HepG2 (cell line): ENCODE measurements at regions not wholly inside any gene's neighbourhood (a gene's known extent, or its start where the extent isn't known, plus 50 kb on each side); places are given as distances from the start of the nearest gene placed in this dataset.

Source experiments
- ARID2 ChIP-seq: sonication (generic); formaldehyde crosslinking; IDR thresholded peaks from 2 replicates; pipeline ENCODE4 v1.8.1; 2022; ENCODE audit warnings: mild to moderate bottlenecking, missing genetic modification reagents, borderline replicate concordance
- BCL6 ChIP-seq: IDR thresholded peaks from 2 replicates; pipeline ENCODE4 v1.6.1; 2016; ENCODE audit warnings: missing genetic modification reagents, missing compliant biosample characterization
- GFI1 ChIP-seq: sonication (generic); formaldehyde crosslinking; IDR thresholded peaks from 2 replicates; pipeline ENCODE4 v1.5.0; 2020; ENCODE audit warnings: missing genetic modification reagents, mild to moderate bottlenecking, borderline replicate concordance
- KDM6A ChIP-seq: IDR thresholded peaks from 2 replicates; pipeline ENCODE4 v1.6.1; 2016; ENCODE audit warnings: low read depth
- NCOR1 ChIP-seq: fragments of 200-600 bp; sonication (generic); IDR thresholded peaks from 2 replicates; pipeline ENCODE4 v1.7.0; 2017; ENCODE audit warnings: antibody characterized with exemption, low read length, borderline replicate concordance
- TCF12 ChIP-seq, 2 experiments: fragments of 450-650 bp in 1 of 2; sonication (generic) in 1 of 2; formaldehyde crosslinking in 1 of 2; IDR thresholded peaks; 2 replicates each; pipeline versions ENCODE4 v1.6.1 to v1.8.0; 2017 to 2022; ENCODE audit warnings: antibody characterized with exemption in 1 of 2, mild to moderate bottlenecking in 1 of 2, missing genetic modification reagents in 1 of 2, moderate library complexity in 1 of 2
- ZFP1 ChIP-seq: IDR thresholded peaks from 2 replicates; pipeline ENCODE4 v1.6.1; 2016
- ZNF138 ChIP-seq: sonication (generic); formaldehyde crosslinking; IDR thresholded peaks from 2 replicates; pipeline ENCODE4 v1.5.0; 2020; ENCODE audit warnings: mild to moderate bottlenecking, low read depth, missing genetic modification reagents
- ZNF30 ChIP-seq: sonication (generic); formaldehyde crosslinking; IDR thresholded peaks from 2 replicates; pipeline ENCODE4 v1.5.0; 2020; ENCODE audit warnings: mild to moderate bottlenecking, missing genetic modification reagents
- ZNF329 ChIP-seq: sonication (generic); formaldehyde crosslinking; IDR thresholded peaks from 2 replicates; pipeline ENCODE4 v1.9.0; 2021; ENCODE audit warnings: low read depth, mild to moderate bottlenecking, missing genetic modification reagents
- ZNF350 ChIP-seq: sonication (generic); formaldehyde crosslinking; IDR thresholded peaks from 2 replicates; pipeline ENCODE4 v1.4.0; 2020; ENCODE audit warnings: mild to moderate bottlenecking, low read depth, missing genetic modification reagents, borderline replicate concordance
- ZNF468 ChIP-seq: sonication (generic); formaldehyde crosslinking; IDR thresholded peaks from 2 replicates; pipeline ENCODE4 v1.8.0; 2022; ENCODE audit warnings: mild to moderate bottlenecking, moderate library complexity, missing genetic modification reagents
- ZNF546 ChIP-seq: sonication (generic); formaldehyde crosslinking; conservative IDR thresholded peaks from 2 replicates; pipeline ENCODE4 v1.8.1; 2023; ENCODE audit warnings: mild to moderate bottlenecking, missing genetic modification reagents
- ZNF644 ChIP-seq: IDR thresholded peaks from 2 replicates; pipeline ENCODE4 v1.6.1; 2016; ENCODE audit warnings: low read depth
- ZNF747 ChIP-seq: sonication (generic); formaldehyde crosslinking; IDR thresholded peaks from 2 replicates; pipeline ENCODE4 v1.8.1; 2023; ENCODE audit warnings: missing genetic modification reagents, mild to moderate bottlenecking, borderline replicate concordance
- ZNF883 ChIP-seq: sonication (generic); formaldehyde crosslinking; IDR thresholded peaks from 2 replicates; pipeline ENCODE4 v1.5.1; 2020; ENCODE audit warnings: mild to moderate bottlenecking, missing genetic modification reagents; ENCODE audit errors: not compliant biosample characterization
- ZSCAN9 ChIP-seq: IDR thresholded peaks from 2 replicates; pipeline ENCODE4 v1.6.1; 2016; ENCODE audit warnings: borderline replicate concordance
- TF ChIP-seq, protein P1 (sequence below): sonication (generic); formaldehyde crosslinking; IDR thresholded peaks from 2 replicates; pipeline ENCODE4 v1.8.1; 2023; ENCODE audit warnings: mild to moderate bottlenecking, missing genetic modification reagents
- TF ChIP-seq, protein P2 (sequence below): sonication (generic); formaldehyde crosslinking; conservative IDR thresholded peaks from 2 replicates; pipeline ENCODE4 v1.5.0; 2020; ENCODE audit warnings: missing genetic modification reagents
- TF ChIP-seq, protein P3 (sequence below): sonication (generic); formaldehyde crosslinking; IDR thresholded peaks from 2 replicates; pipeline ENCODE4 v1.5.1; 2020; ENCODE audit warnings: missing genetic modification reagents, mild to moderate bottlenecking, borderline replicate concordance
- TF ChIP-seq, protein P4 (sequence below): sonication (generic); formaldehyde crosslinking; IDR thresholded peaks from 2 replicates; pipeline ENCODE4 v1.5.1; 2020; ENCODE audit warnings: mild to moderate bottlenecking, missing genetic modification reagents
- TF ChIP-seq, protein P5 (sequence below): IDR thresholded peaks from 2 replicates; pipeline ENCODE4 v1.6.1; 2016; ENCODE audit warnings: low read depth

DNA sequence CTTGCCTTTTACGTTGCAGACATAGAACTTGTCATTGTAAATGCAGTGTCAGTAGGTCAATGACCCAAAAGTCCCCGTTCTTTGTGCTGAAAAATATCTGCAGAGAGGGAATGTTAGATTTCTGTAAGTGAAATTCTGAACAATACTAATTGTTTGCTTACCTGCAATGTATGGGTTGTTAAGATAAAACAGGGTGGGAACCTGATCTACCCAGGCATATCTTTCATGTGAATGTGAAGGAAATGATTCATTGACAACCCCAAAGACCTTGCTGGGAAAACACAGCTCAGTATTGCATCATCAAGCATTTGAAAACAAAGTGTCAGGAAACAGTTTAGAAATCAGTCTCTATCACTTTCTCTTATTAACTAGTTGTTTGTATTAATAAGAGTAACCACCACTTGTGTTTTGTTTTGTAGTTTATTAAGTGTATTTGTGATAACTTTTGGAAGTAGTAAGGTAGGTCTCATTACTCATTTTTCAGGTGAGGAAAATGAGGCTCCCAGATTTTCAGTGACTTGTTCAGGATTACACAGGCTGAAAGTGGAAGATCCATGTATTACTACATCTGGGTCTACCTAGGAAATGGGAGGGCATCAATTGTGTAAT is 57.9 kb upstream of the SLC38A2 start (continued):
- TF ChIP-seq, protein P1, sequence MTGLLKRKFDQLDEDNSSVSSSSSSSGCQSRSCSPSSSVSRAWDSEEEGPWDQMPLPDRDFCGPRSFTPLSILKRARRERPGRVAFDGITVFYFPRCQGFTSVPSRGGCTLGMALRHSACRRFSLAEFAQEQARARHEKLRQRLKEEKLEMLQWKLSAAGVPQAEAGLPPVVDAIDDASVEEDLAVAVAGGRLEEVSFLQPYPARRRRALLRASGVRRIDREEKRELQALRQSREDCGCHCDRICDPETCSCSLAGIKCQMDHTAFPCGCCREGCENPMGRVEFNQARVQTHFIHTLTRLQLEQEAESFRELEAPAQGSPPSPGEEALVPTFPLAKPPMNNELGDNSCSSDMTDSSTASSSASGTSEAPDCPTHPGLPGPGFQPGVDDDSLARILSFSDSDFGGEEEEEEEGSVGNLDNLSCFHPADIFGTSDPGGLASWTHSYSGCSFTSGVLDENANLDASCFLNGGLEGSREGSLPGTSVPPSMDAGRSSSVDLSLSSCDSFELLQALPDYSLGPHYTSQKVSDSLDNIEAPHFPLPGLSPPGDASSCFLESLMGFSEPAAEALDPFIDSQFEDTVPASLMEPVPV, result no peak
- TF ChIP-seq NCOR1 (peak; percentile 49; the same call in 1 of the 2 replicates), ZNF644 (CRISPR knock-in tag) (no peak), ZNF468 (CRISPR knock-in tag) (no peak), TCF12 (IDR thresholded peaks at IDR 0.05) (no peak), TCF12 (CRISPR knock-in tag; IDR thresholded peaks at IDR 0.05) (no peak), ZFP1 (no peak), BCL6 (CRISPR knock-in tag) (peak; percentile 83), ZNF30 (CRISPR knock-in tag) (no peak), ZNF350 (CRISPR knock-in tag) (no peak), ARID2 (no peak), GFI1 (CRISPR knock-in tag) (peak; percentile 86), ZNF883 (CRISPR knock-in tag) (no peak), ZNF747 (CRISPR knock-in tag) (no peak), ZNF138 (no peak), ZNF329 (no peak), ZNF546 (CRISPR knock-in tag) (no peak), KDM6A (0 out of 2 replicates have a peak, but pooled peaks have one; percentile 35), ZSCAN9 (CRISPR knock-in tag) (0 out of 2 replicates have a peak, but pooled peaks have one; percentile 66)
- TF ChIP-seq, protein P2, sequence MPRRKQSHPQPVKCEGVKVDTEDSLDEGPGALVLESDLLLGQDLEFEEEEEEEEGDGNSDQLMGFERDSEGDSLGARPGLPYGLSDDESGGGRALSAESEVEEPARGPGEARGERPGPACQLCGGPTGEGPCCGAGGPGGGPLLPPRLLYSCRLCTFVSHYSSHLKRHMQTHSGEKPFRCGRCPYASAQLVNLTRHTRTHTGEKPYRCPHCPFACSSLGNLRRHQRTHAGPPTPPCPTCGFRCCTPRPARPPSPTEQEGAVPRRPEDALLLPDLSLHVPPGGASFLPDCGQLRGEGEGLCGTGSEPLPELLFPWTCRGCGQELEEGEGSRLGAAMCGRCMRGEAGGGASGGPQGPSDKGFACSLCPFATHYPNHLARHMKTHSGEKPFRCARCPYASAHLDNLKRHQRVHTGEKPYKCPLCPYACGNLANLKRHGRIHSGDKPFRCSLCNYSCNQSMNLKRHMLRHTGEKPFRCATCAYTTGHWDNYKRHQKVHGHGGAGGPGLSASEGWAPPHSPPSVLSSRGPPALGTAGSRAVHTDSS (CRISPR knock-in tag), result no peak
- TF ChIP-seq, protein P3, sequence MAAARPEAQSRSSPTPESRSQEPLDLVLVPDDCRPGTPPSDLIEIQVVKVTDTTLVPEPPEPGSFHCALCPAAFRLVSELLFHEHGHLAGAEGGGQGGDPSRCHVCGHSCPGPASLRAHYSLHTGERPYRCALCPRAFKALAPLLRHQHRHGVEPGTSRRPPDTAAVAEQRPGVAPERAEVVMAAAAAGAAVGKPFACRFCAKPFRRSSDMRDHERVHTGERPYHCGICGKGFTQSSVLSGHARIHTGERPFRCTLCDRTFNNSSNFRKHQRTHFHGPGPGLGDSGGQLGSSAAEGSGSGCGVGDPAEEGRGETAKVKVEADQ, result no peak
- TF ChIP-seq, protein P4, sequence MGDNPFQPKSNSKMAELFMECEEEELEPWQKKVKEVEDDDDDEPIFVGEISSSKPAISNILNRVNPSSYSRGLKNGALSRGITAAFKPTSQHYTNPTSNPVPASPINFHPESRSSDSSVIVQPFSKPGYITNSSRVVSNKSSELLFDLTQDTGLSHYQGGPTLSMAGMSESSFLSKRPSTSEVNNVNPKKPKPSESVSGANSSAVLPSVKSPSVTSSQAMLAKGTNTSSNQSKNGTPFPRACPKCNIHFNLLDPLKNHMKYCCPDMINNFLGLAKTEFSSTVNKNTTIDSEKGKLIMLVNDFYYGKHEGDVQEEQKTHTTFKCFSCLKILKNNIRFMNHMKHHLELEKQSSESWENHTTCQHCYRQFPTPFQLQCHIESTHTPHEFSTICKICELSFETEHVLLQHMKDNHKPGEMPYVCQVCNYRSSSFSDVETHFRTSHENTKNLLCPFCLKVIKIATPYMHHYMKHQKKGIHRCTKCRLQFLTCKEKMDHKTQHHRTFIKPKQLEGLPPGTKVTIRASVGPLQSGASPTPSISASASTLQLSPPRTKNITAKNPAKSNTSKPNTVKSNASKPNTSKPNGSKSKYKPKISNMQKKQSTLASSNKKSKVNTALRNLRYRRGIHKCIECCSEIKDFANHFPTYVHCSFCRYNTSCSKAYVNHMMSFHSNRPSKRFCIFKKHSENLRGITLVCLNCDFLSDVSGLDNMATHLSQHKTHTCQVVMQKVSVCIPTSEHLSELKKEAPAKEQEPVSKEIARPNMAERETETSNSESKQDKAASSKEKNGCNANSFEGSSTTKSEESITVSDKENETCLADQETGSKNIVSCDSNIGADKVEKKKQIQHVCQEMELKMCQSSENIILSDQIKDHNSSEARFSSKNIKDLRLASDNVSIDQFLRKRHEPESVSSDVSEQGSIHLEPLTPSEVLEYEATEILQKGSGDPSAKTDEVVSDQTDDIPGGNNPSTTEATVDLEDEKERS (CRISPR knock-in tag), result no peak
- TF ChIP-seq, protein P5, sequence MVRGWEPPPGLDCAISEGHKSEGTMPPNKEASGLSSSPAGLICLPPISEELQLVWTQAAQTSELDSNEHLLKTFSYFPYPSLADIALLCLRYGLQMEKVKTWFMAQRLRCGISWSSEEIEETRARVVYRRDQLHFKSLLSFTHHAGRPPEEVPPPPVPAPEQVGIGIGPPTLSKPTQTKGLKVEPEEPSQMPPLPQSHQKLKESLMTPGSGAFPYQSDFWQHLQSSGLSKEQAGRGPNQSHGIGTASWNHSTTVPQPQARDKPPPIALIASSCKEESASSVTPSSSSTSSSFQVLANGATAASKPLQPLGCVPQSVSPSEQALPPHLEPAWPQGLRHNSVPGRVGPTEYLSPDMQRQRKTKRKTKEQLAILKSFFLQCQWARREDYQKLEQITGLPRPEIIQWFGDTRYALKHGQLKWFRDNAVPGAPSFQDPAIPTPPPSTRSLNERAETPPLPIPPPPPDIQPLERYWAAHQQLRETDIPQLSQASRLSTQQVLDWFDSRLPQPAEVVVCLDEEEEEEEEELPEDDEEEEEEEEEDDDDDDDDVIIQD (CRISPR knock-in tag), result peak; percentile 91
